Tongue (tissue), 1 donor: ENCODE measurements at regions not wholly inside any gene's neighbourhood (a gene's known extent, or its start where the extent isn't known, plus 50 kb on each side); places are given as distances from the start of the nearest gene placed in this dataset.
"Not testable (repeated sequence)": the region's sequence is repeated elsewhere in the genome, so short reads cannot be mapped to it uniquely, and the experiment has no call there.

Source experiments
- DNase-seq: peaks from one replicate; pipeline ENCODE4 v3.0.0-alpha.2; 2015

- DNase-seq = peak; percentile 47
These were observed 672.2 kb downstream of the DIPK2A start for GRCh38 chr3:144643771-144644198.

GRCh38 chr3:144645300-144645699 is 673.7 kb downstream of the DIPK2A start:
- DNase-seq = no peak

DNA sequence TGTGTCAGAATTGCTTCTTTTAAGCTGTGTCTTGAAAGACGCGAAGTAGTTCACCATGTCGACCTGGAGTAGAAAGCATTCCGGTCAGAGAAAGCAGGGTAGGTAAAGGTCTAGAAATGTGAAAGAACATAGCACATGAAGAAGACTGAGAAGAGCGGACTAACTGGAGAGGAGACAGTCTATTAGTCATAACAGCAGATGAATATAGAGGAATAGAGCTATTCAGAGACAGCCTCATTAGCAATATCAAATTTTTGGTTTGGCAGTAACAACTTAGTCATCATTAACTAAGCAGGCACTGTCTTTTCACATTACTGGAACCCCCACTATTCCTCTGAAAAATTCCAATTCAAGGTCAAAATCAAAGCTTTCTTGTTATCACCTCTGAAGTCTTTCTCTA is 678.8 kb downstream of the DIPK2A start:
- no peak for DNase-seq

- no peak for DNase-seq
These were observed 681.0 kb downstream of the DIPK2A start for GRCh38 chr3:144652573-144652972.

DNA sequence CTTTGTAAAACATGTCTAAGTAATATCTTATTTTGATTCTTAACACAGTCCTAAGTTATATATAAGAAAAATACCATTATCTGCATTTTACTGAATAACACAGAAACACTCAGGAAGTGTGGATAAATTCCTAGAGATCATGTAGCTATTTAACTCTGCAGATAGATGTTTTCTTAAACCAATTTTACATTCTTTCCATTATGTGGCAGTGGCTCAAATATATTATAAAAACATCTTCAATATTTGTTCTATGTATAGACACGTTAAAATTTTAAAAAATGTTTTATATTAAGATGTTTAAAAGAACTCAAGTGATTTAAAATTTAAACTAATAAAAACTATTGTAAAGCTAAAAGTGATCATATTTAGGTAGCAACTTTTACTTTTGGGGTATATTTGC is 683.8 kb downstream of the DIPK2A start:
- DNase-seq = no peak

- DNase-seq = no peak
These were observed 688.6 kb downstream of the DIPK2A start for GRCh38 chr3:144660186-144660585.

DNA sequence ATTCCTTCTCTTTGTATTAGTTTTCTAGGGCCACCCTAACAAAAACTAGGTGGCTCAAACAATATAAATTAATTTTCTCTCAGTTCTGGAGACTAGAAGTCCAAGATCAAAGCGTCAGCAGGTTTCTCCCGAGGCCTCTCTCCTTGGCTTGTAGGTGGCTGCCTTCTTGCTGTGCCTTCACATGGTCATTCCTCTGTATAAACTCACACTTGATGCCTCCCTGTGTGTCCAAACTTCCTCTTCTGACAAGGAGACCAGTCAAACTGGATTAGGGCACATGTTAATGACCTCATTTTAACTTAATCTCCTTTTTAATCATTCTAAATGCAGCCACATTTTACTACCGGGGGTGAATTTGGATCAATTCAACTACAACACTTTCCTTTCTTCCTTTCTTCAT is 691.1 kb downstream of the DIPK2A start:
- DNase-seq = no peak

- DNase-seq = no peak
These were observed 692.1 kb downstream of the DIPK2A start for GRCh38 chr3:144663456-144664436.

DNA sequence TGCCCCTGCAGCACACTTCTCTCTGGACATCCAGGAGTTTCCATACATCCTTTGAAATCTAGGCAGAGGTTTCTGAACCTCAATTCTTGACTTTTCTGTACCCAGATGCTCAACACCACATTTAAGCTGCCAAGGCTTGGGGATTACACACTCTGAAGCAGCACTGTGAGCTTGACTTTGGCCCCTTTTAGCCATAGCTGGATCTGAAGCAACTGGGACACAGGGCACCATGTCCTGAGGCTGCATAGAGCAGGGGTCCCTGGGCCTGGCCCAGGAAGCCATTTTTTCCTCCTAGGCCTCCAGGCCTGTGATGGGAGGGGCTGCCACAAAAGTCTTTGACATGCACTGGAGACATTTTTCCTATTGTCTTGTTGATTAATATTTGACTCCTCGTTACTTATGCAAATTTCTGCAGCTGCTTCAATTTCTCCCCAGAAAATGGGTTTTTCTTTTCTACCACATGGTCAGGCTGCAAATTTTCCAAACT is 694.0 kb downstream of the DIPK2A start:
- DNase-seq = no peak

DNA sequence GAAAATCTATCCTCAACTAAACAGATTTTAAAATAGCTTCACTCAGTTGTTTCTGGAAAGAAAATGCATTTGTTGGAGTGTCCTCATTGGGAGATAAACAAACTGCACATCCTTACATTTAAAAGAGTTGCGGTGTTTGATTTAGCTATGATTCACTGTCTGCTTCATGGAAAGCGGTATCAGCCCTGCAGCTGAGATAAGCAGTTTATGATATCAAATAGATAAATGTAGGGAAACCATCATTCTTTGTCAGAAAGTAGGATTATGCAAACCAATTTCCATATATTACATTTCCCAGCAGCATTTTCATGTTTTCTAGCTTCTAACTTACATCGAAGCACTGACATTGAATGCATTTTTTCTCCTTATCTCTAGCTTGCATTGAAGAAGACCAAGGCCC is 698.9 kb downstream of the DIPK2A start:
- DNase-seq = no peak

DNA sequence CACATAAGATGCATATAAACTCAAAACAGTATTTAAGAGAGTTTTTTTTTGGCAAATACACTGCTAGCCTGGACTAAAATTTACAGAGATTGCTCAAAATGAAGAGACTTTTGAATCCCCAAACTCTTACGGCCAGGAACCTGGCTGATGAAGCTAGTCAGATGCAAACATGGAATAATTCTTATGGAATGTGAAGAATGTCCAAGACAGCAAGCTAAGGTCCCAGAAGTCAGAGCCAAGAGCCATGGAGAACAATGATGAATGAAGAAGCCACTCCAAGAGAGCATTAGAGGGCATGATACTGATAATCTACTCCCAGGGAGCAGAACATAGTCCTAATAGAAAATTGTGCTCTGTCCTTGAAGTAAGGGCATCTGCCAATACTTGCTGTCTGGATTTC is 705.5 kb downstream of the DIPK2A start:
- peak; percentile 31 for DNase-seq

- no peak for DNase-seq
These were observed 711.4 kb downstream of the DIPK2A start for GRCh38 chr3:144683065-144683464.

- no peak for DNase-seq
These were observed 716.2 kb downstream of the DIPK2A start for GRCh38 chr3:144687862-144688261.

- DNase-seq = no peak
These were observed 720.9 kb downstream of the DIPK2A start for GRCh38 chr3:144692488-144692887.

DNA sequence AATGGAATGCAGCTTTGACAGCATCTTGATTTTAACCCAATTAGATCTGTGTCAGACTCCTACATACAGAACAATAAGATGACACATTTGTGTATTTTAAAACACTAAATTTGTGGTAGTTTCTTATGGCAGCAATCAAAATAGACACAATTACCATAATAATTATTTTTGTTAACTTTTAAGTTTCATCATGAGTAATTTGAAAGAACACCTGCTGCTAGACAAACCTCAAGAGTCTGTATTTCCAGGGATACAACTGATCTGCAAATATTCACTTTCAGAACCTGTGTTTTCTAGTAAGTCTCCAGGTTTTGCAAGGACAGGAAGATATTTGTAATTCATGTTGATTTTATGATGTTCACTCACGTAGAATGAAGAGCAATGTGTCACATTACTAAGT is 736.8 kb downstream of the DIPK2A start:
- no peak for DNase-seq

DNA sequence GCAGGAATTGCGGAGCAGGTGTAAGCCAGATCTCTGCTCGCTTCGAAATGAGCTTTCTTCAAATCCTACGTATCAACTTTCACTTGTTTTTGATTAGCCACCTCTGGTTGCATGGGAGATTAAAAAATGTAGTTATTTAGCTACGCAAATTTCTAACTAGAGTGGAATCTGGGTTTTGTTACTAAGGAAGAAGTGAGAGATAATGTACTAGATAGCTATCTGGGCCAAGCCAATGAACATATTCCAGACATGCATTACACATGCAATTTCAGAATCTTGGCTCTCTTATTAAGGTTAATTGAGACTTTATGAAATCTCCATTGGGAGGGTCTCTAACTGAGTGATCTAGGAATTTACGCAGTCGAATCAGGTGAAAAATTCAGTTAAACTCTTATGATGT is 765.7 kb downstream of the DIPK2A start:
- DNase-seq = no peak

DNA sequence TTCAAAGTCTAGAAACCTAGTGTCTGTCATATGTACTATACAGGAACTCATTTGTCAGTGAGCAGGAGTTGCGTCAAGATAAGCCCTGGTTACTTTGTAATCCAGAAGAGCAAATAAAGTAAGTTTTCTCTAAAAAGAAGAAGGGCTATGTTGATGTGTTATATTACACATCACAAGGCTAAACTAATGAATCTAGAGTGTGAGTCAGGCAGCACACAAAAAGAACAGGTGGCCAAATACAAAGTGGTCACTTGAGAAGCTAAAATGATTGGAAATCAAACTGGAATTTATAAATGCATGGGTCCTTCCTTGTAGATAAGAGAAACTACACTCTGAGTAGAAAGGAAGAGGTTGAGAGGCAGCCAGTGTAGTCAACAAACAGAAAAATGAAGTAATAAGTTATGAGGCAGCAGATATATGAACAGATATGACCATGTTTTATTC is 771.6 kb downstream of the DIPK2A start:
- DNase-seq = no peak

DNA sequence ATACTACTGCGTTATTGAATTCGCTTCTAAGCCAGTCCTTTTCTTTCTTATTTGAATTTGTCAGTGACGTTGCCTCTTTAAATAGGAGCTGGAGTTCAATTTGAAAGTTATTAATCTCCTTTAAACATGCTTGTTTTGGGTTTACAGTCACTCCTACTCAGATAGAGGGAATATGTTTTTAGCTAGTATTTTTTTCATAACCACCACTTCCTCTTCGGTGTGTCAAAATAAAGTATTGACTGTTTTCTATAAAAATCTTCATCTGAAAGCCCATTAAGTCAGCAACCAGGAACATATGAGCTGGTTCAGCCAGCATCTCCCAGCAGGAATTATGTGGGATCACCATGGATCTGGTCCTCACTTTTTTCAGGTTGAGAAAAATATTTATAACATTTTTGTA is 772.9 kb downstream of the DIPK2A start:
- no peak for DNase-seq

- DNase-seq = no peak
These were observed 775.0 kb downstream of the DIPK2A start for GRCh38 chr3:144746631-144747030.

- DNase-seq = not testable (repeated sequence)
These were observed 778.1 kb downstream of the DIPK2A start for GRCh38 chr3:144749536-144750253.

- peak; percentile 30 for DNase-seq
These were observed 782.6 kb downstream of the DIPK2A start for GRCh38 chr3:144754076-144754783.

GRCh38 chr3:144756704-144757440 is 785.2 kb downstream of the DIPK2A start:
- no peak for DNase-seq
